ENCODE measurements at regions not wholly inside any gene's neighbourhood (a gene's known extent, or its start where the extent isn't known, plus 50 kb on each side); places are given as distances from the start of the nearest gene placed in this dataset.
"Not testable (repeated sequence)": the region's sequence is repeated elsewhere in the genome, so short reads cannot be mapped to it uniquely, and the experiment has no call there.

DNA sequence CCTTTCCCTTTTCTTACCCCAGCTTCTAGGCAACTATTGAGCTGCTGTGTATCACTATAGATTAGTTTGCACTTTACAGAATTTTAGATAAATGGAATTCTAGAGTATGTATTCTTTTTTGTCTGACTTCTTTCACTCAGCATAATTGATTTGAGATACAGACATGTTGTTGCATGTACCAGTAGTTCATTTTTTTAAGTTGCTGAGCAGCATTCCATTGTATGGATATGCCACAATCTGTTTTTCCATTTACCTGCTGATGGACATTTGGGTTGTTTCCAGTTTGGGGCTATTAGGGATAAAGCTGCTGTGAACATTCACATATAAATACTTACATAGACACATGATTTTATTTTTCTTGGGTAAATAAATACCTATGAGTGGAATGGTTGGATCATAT is 135.7 kb downstream of the IGF1 start:
- no peak for TF ChIP-seq POLR2A (IDR thresholded peaks at IDR 0.05; ENCODE audit: low read depth, low read length)
- no peak for TF ChIP-seq POLR2AphosphoS5 (IDR thresholded peaks at IDR 0.05; ENCODE audit: low read depth, low read length)
- no peak for TF ChIP-seq TAF1 (IDR thresholded peaks at IDR 0.05; ENCODE audit: borderline replicate concordance, low read depth, low read length)
- no peak for FAIRE-seq
- no peak for DNase-seq (ENCODE audit: insufficient read length)

- no peak for FAIRE-seq
- TF ChIP-seq POLR2A (IDR thresholded peaks at IDR 0.05; ENCODE audit: low read depth, low read length), result no peak
- TF ChIP-seq TAF1 (IDR thresholded peaks at IDR 0.05; ENCODE audit: borderline replicate concordance, low read depth, low read length), result no peak
- no peak for TF ChIP-seq POLR2AphosphoS5 (IDR thresholded peaks at IDR 0.05; ENCODE audit: low read depth, low read length)
- no peak for DNase-seq (ENCODE audit: insufficient read length)
Measured at GRCh38 chr12:102343361-102344121, 136.8 kb downstream of the IGF1 start.

DNA sequence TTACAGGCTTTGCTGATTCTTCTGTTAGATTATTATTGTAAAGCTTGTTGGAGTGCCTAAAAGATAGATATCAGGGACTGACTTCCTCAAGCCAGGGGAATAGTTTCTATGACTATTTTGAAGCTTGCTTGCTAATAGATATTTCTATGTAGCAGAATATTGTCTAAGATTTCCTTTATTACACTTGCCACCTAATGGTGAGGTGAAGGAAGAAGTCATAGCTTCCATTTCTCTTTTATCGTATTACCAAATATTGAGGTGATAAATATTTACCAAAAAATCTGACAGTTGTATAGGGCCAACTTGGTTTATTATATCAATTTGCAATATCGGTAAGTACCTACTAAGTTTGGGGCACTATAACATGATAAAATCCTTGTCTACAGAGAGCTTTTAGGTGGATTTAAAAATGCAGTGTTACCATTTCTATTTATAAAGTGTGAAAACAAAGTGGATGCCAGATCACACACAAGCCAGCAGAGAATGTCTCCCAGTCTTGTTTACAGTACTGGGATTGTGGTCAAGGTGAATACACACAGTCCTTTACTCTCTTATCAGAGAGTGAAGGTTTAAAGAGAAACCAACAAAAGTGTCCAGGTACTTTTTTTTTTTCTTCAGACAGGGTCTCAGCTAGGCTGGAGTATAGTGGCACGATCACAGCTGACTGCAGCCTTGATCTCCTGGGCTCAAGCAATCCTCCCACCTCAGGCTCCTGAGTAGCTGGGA is 137.9 kb downstream of the IGF1 start:
- FAIRE-seq (no peak), DNase-seq (ENCODE audit: insufficient read length) (no peak)
- no peak for TF ChIP-seq POLR2AphosphoS5 (IDR thresholded peaks at IDR 0.05; ENCODE audit: low read depth, low read length)
- TF ChIP-seq TAF1 (IDR thresholded peaks at IDR 0.05; ENCODE audit: borderline replicate concordance, low read depth, low read length), result no peak

- no peak for TF ChIP-seq TAF1 (IDR thresholded peaks at IDR 0.05; ENCODE audit: borderline replicate concordance, low read depth, low read length)
- no peak for TF ChIP-seq POLR2AphosphoS5 (IDR thresholded peaks at IDR 0.05; ENCODE audit: low read depth, low read length)
- no peak for TF ChIP-seq POLR2A (IDR thresholded peaks at IDR 0.05; ENCODE audit: low read depth, low read length)
- DNase-seq (ENCODE audit: insufficient read length) (no peak), FAIRE-seq (no peak)
Measured at GRCh38 chr12:102334765-102335164, 137.1 kb upstream of the PMCH start.

GRCh38 chr12:102331419-102331818 is 133.8 kb upstream of the PMCH start:
- no peak for TF ChIP-seq TAF1 (IDR thresholded peaks at IDR 0.05; ENCODE audit: borderline replicate concordance, low read depth, low read length)
- no peak for TF ChIP-seq POLR2AphosphoS5 (IDR thresholded peaks at IDR 0.05; ENCODE audit: low read depth, low read length)
- TF ChIP-seq POLR2A (IDR thresholded peaks at IDR 0.05; ENCODE audit: low read depth, low read length), result no peak
- no peak for FAIRE-seq
- DNase-seq (ENCODE audit: insufficient read length), result no peak

DNA sequence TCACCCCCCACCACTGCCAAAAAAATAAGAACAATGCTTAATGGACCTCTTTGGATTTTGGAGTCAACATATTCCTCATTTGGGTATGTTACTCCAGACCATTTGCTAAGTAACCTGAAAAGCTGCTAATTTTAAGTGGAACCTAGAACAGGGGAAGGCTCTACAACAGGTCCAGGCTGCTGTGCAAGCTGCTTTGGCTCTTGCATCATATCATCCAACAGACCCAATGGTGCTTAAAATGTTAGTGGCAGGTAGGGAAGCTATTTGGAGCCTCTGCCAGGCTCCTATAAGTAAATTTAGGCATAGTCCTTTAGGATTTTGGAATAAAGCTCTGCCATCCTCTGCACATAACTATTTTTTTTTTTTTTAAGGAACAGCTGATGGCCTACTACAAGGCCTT is 132.2 kb upstream of the PMCH start:
- no peak for FAIRE-seq

GRCh38 chr12:102326982-102327381 is 129.3 kb upstream of the PMCH start:
- no peak for FAIRE-seq
- TF ChIP-seq POLR2AphosphoS5 (IDR thresholded peaks at IDR 0.05; ENCODE audit: low read depth, low read length) (no peak), TAF1 (IDR thresholded peaks at IDR 0.05; ENCODE audit: borderline replicate concordance, low read depth, low read length) (no peak), POLR2A (IDR thresholded peaks at IDR 0.05; ENCODE audit: low read depth, low read length) (no peak)
- DNase-seq (ENCODE audit: insufficient read length), result no peak

More for the DNA sequence above, 132.2 kb upstream of the PMCH start:
- DNase-seq (ENCODE audit: insufficient read length), result no peak
- no peak for TF ChIP-seq POLR2A (IDR thresholded peaks at IDR 0.05; ENCODE audit: low read depth, low read length)
- TF ChIP-seq POLR2AphosphoS5 (IDR thresholded peaks at IDR 0.05; ENCODE audit: low read depth, low read length), result no peak
- no peak for TF ChIP-seq TAF1 (IDR thresholded peaks at IDR 0.05; ENCODE audit: borderline replicate concordance, low read depth, low read length)

DNA sequence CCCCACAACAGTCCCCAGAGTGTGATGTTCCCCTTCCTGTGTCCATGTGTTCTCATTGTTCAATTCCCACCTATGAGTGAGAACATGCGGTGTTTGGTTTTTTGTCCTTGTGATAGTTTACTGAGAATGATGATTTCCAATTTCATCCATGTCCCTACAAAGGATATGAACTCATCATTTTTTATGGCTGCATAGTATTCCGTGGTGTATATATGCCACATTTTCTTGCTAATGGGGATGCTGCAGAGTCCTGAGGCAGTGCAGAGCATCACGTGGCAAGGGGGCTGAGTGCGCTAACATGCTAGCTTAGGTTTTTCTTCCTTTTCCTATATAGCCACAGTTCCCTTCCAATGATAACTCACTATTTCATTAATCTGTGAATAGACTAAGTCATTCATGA is 127.5 kb upstream of the PMCH start:
- not testable (repeated sequence) for FAIRE-seq; DNase-seq (ENCODE audit: insufficient read length)

- DNase-seq (ENCODE audit: insufficient read length), result no peak
- FAIRE-seq, result no peak
- TF ChIP-seq POLR2A (IDR thresholded peaks at IDR 0.05; ENCODE audit: low read depth, low read length) (no peak), POLR2AphosphoS5 (IDR thresholded peaks at IDR 0.05; ENCODE audit: low read depth, low read length) (no peak), TAF1 (IDR thresholded peaks at IDR 0.05; ENCODE audit: borderline replicate concordance, low read depth, low read length) (no peak)
Measured at GRCh38 chr12:102323799-102324198, 126.2 kb upstream of the PMCH start.

DNA sequence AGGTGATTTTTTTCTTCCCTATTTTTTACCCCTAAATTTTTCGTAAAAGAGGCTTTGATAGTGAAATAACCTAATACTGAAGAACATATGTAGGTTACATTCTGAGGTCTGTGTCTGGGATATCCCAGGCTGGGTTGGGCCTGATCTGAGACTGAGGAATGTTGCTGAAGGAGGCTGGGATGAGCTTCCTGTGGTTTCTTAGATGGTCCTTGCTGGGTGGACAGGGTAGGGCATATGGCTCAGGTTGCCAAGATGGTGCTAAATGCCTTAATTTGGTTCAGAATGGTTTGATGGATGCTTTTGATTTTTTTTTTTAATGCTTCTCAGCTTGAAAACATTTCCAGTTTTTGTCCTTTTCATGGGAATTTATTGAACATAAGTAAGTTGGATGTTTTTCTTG is 124.6 kb upstream of the PMCH start:
- DNase-seq (ENCODE audit: insufficient read length) (no peak), FAIRE-seq (no peak)

DNA sequence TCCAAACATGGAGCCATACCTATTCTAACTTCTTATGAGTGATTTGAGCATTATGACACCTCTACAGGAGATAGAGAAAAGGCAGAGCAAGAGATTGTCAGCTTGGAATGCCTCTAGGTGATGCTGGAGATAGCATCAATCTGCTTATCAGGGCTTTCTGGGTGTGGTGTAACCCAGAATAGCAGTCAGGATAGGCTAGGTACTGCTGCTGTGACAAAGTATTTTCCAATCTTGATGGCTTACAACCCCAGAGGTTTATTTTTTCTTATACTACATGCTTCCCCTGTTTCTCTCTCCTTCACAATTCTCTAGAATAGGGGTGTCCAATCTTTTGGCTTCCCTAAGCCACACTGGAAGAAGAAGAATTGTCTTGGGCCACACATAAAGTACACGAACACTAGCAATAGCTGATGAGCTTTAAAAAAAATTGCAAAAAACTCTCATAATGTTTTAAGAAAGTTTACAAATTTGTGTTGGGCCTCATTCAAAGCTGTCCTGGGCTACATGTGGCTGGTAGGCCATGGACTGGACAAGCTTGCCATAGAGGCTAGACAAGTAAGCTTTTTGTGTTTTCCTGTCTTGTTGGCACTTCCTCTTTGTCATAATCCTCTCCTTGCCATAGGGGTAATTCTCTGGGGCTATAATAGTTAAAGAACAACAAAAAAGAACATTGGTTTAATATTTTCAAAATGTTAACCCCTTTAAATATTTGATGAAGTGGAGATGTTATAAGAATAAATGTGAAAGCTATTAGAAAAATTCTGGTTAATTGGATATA is 123.9 kb upstream of the PMCH start:
- DNase-seq (ENCODE audit: insufficient read length), result no peak
- FAIRE-seq, result no peak
- TF ChIP-seq POLR2AphosphoS5 (IDR thresholded peaks at IDR 0.05; ENCODE audit: low read depth, low read length), result no peak
- no peak for TF ChIP-seq TAF1 (IDR thresholded peaks at IDR 0.05; ENCODE audit: borderline replicate concordance, low read depth, low read length)
- TF ChIP-seq POLR2A (IDR thresholded peaks at IDR 0.05; ENCODE audit: low read depth, low read length), result no peak

More for the DNA sequence above, 124.6 kb upstream of the PMCH start:
- TF ChIP-seq POLR2A (IDR thresholded peaks at IDR 0.05; ENCODE audit: low read depth, low read length), result no peak
- no peak for TF ChIP-seq POLR2AphosphoS5 (IDR thresholded peaks at IDR 0.05; ENCODE audit: low read depth, low read length)
- TF ChIP-seq TAF1 (IDR thresholded peaks at IDR 0.05; ENCODE audit: borderline replicate concordance, low read depth, low read length), result no peak

Measured in GM12892 (cell line).